ENCODE measurements at regions not wholly inside any gene's neighbourhood (a gene's known extent, or its start where the extent isn't known, plus 50 kb on each side); places are given as distances from the start of the nearest gene placed in this dataset.
"Not testable (repeated sequence)": the region's sequence is repeated elsewhere in the genome, so short reads cannot be mapped to it uniquely, and the experiment has no call there.

- no peaks in the 10 kb centered on the region for H3K4me1 ChIP-seq
- in situ Hi-C loops (cut with MboI; ENCODE audit: low pct_ligation_motif_present in 1 of 4, low pct_unique_long_range_greater_than_20kb in 1 of 4, low sequenced_read_pairs in 3 of 4) = no loop called here
- H3K4me3 ChIP-seq = no peak overlapping the region
- TF ChIP-seq EP300 (IDR thresholded peaks at IDR 0.05; ENCODE audit: low read depth) (no peak), POLR2AphosphoS5 (IDR thresholded peaks at IDR 0.05) (no peak), CTCF (IDR thresholded peaks at IDR 0.05) (no peak), POLR2A (IDR thresholded peaks at IDR 0.05) (no peak)
- no peaks in the 10 kb centered on the region for H3K9me3 ChIP-seq
- no peaks in the 10 kb centered on the region for H3K36me3 ChIP-seq
- no peak for DNase-seq
- intact Hi-C loops (cut with DNase I; ENCODE audit: low total_unique reads) = no loop called here
- 79 to 80% methylated on average over 1 to 7 of the region's 7 CpGs for WGBS, 2 donors (ENCODE audit: low coverage in 1 of 2)
- H3K27ac ChIP-seq = no peak overlapping the region
- no peaks in the 10 kb centered on the region for H3K27me3 ChIP-seq
Measured at GRCh38 chr3:160052385-160053047, 63.9 kb downstream of the IL12A start.

- intact Hi-C loops (cut with DNase I; ENCODE audit: low total_unique reads) = no loop called here
- H3K4me1 ChIP-seq = no peaks in the 10 kb centered on the region
- WGBS, 2 donors (ENCODE audit: low coverage in 1 of 2) = 81% methylated on average over 4 of the region's 4 CpGs; no CpG with 5 or more reads in 1 of the 2 donors
Measured at GRCh38 chr3:160053048-160053391, 64.4 kb downstream of the IL12A start.

GRCh38 chr3:160054862-160055261, 66.2 kb downstream of the IL12A start:
- H3K36me3 ChIP-seq; DNase-seq; H3K27ac ChIP-seq; intact Hi-C loops (cut with DNase I; ENCODE audit: low total_unique reads); H3K27me3 ChIP-seq; in situ Hi-C loops (cut with MboI; ENCODE audit: low pct_ligation_motif_present in 1 of 4, low pct_unique_long_range_greater_than_20kb in 1 of 4, low sequenced_read_pairs in 3 of 4); H3K4me3 ChIP-seq; H3K9me3 ChIP-seq; H3K4me1 ChIP-seq: not testable (repeated sequence)
- 79% methylated on average over 4 of the region's 4 CpGs; no CpG with 5 or more reads in 1 of the 2 donors for WGBS, 2 donors (ENCODE audit: low coverage in 1 of 2)

More at GRCh38 chr3:160053048-160053391, 64.4 kb downstream of the IL12A start:
- Histone ChIP-seq H3K4me3 (no peak overlapping the region), H3K36me3 (no peaks in the 10 kb centered on the region), H3K27ac (no peak overlapping the region), H3K27me3 (no peaks in the 10 kb centered on the region), H3K9me3 (no peaks in the 10 kb centered on the region)
- no peak for TF ChIP-seq POLR2AphosphoS5 (IDR thresholded peaks at IDR 0.05)
- no peak for TF ChIP-seq CTCF (IDR thresholded peaks at IDR 0.05)
- TF ChIP-seq POLR2A (IDR thresholded peaks at IDR 0.05) = no peak
- no peak for TF ChIP-seq EP300 (IDR thresholded peaks at IDR 0.05; ENCODE audit: low read depth)
- in situ Hi-C loops (cut with MboI; ENCODE audit: low pct_ligation_motif_present in 1 of 4, low pct_unique_long_range_greater_than_20kb in 1 of 4, low sequenced_read_pairs in 3 of 4) = no loop called here
- no peak for DNase-seq

- in situ Hi-C loops (cut with MboI; ENCODE audit: low pct_ligation_motif_present in 1 of 4, low pct_unique_long_range_greater_than_20kb in 1 of 4, low sequenced_read_pairs in 3 of 4) = no loop called here
Measured at GRCh38 chr3:160055659-160056058, 67.0 kb downstream of the IL12A start.

More at GRCh38 chr3:160055659-160056058, 67.0 kb downstream of the IL12A start:
- no peak for DNase-seq
- no peaks in the 10 kb centered on the region for H3K27me3 ChIP-seq
- TF ChIP-seq POLR2A (IDR thresholded peaks at IDR 0.05) = no peak
- TF ChIP-seq EP300 (IDR thresholded peaks at IDR 0.05; ENCODE audit: low read depth) = no peak
- TF ChIP-seq POLR2AphosphoS5 (IDR thresholded peaks at IDR 0.05) = no peak
- TF ChIP-seq CTCF (IDR thresholded peaks at IDR 0.05) = no peak
- intact Hi-C loops (cut with DNase I; ENCODE audit: low total_unique reads) = no loop called here
- H3K9me3 ChIP-seq = no peaks in the 10 kb centered on the region
- H3K27ac ChIP-seq = no peak overlapping the region
- no peaks in the 10 kb centered on the region for H3K4me1 ChIP-seq
- H3K4me3 ChIP-seq = no peak overlapping the region
- no peaks in the 10 kb centered on the region for H3K36me3 ChIP-seq
- WGBS, 2 donors (ENCODE audit: low coverage in 1 of 2) = 41 to 77% methylated on average over 3 of the region's 3 CpGs

Measured in transverse colon (tissue), 4 donors.